Loucy (cell line): ENCODE measurements at regions not wholly inside any gene's neighbourhood (a gene's known extent, or its start where the extent isn't known, plus 50 kb on each side); places are given as distances from the start of the nearest gene placed in this dataset.

Experiments
- EZH2phosphoT487 ChIP-seq: fragments of 200-600 bp; IDR thresholded peaks from 2 replicates; pipeline ENCODE4 v1.6.1; 2018; ENCODE audit warnings: antibody characterized with exemption, mild to moderate bottlenecking, moderate library complexity, borderline replicate concordance
- TF ChIP-seq, protein P1 (sequence below): fragments of 200-600 bp; sonication (generic); conservative IDR thresholded peaks from 2 replicates; pipeline ENCODE4 v1.5.1; 2014; ENCODE audit warnings: mild to moderate bottlenecking, antibody characterized with exemption, low read length

GRCh38 chr2:128914320-128914719 lies 595.7 kb upstream of the HS6ST1 start:
- TF ChIP-seq, protein P1, sequence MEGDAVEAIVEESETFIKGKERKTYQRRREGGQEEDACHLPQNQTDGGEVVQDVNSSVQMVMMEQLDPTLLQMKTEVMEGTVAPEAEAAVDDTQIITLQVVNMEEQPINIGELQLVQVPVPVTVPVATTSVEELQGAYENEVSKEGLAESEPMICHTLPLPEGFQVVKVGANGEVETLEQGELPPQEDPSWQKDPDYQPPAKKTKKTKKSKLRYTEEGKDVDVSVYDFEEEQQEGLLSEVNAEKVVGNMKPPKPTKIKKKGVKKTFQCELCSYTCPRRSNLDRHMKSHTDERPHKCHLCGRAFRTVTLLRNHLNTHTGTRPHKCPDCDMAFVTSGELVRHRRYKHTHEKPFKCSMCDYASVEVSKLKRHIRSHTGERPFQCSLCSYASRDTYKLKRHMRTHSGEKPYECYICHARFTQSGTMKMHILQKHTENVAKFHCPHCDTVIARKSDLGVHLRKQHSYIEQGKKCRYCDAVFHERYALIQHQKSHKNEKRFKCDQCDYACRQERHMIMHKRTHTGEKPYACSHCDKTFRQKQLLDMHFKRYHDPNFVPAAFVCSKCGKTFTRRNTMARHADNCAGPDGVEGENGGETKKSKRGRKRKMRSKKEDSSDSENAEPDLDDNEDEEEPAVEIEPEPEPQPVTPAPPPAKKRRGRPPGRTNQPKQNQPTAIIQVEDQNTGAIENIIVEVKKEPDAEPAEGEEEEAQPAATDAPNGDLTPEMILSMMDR, result no peak
- no peak for TF ChIP-seq EZH2phosphoT487
